T-cell (primary cell): ENCODE measurements at regions not wholly inside any gene's neighbourhood (a gene's known extent, or its start where the extent isn't known, plus 50 kb on each side); places are given as distances from the start of the nearest gene placed in this dataset.
"Not testable (repeated sequence)": the region's sequence is repeated elsewhere in the genome, so short reads cannot be mapped to it uniquely, and the experiment has no call there.

Experiments used
- ATAC-seq, 4 experiments: fragments of 200-7000 bp in 3 of 4; fragments of 150-1000 bp in 1 of 4; cut with Tn5 transposase; replicated peaks in 1 of 4; 1 replicate in 3 of 4; 2 replicates in 1 of 4; pipeline ENCODE4 v1.10.0; 2021; ENCODE audit warnings: moderate library complexity in 3 of 4, mild to moderate bottlenecking in 2 of 4, moderate number of reproducible peaks in 1 of 4
- CTCF ChIA-PET, 2 donors: fragments of 300-600 bp; sonication (Branson Sonifier 250); formaldehyde crosslinking; loops; one replicate each; lab custom pipeline; 2022; ENCODE audit warnings: antibody characterized with exemption in 2 of 2; lab: Charles Lee
- POLR2A ChIA-PET, 2 donors: fragments of 300-600 bp; sonication (Branson Sonifier 250); formaldehyde crosslinking; loops; one replicate each; lab custom pipeline; 2022; ENCODE audit warnings: antibody characterized with exemption in 2 of 2; lab: Charles Lee
- DNase-seq, 35 experiments: peaks; one replicate each; pipeline versions ENCODE4 v3.0.0 to v3.0.0-alpha.2; 2013 to 2023
- H3K27ac ChIP-seq: one replicate; pipeline ENCODE4 v1.5.1; 2013; ENCODE audit warnings: low read length
- H3K27me3 ChIP-seq, 2 experiments: replicated peaks in 1 of 2; 1 replicate in 1 of 2; 2 replicates in 1 of 2; pipeline versions ENCODE4 v1.6.1 to v1.7.0; 2013; ENCODE audit warnings: low read length in 1 of 2, mixed read lengths in 1 of 2; ENCODE audit not compliant: control insufficient read depth in 2 of 2, insufficient read depth in 2 of 2; ENCODE audit errors: extremely low read depth in 1 of 2
- H3K36me3 ChIP-seq, 2 donors: 1 replicate in 1 of 2; 2 replicates in 1 of 2; pipeline versions ENCODE4 v1.6.1 to v1.7.0; 2013; ENCODE audit warnings: low read length in 1 of 2; ENCODE audit not compliant: control insufficient read depth in 2 of 2, insufficient read depth in 1 of 2; ENCODE audit errors: extremely low read depth in 1 of 2
- H3K4me1 ChIP-seq, 2 experiments: 1 replicate in 1 of 2; 2 replicates in 1 of 2; pipeline versions ENCODE4 v1.6.1 to v1.7.0; 2013; ENCODE audit warnings: low read length in 2 of 2, mixed read lengths in 1 of 2; ENCODE audit not compliant: insufficient read depth in 2 of 2, control insufficient read depth in 1 of 2; ENCODE audit errors: extremely low read depth in 1 of 2
- H3K4me3 ChIP-seq, 2 donors: 1 replicate in 1 of 2; 2 replicates in 1 of 2; pipeline versions ENCODE4 v1.5.1 to v1.7.0; 2013; ENCODE audit warnings: mild to moderate bottlenecking in 2 of 2, low read length in 1 of 2, moderate library complexity in 1 of 2; ENCODE audit not compliant: control insufficient read depth in 1 of 2; ENCODE audit errors: extremely low read depth in 1 of 2
- H3K9me3 ChIP-seq: 2 replicates; pipeline ENCODE4 v1.7.0; 2013
- H3K27ac Mint-ChIP-seq, 2 donors: one replicate each; pipeline ENCODE4 v1.8.0; 2020 to 2021; ENCODE audit warnings: mild to moderate bottlenecking in 2 of 2, mixed read lengths in 2 of 2
- H3K27me3 Mint-ChIP-seq, 2 donors: one replicate each; pipeline ENCODE4 v1.8.0; 2021 to 2022; ENCODE audit warnings: mixed read lengths in 2 of 2
- H3K36me3 Mint-ChIP-seq: one replicate; pipeline ENCODE4 v1.8.0; 2021; ENCODE audit warnings: mixed read lengths
- H3K4me1 Mint-ChIP-seq, 3 donors: one replicate each; pipeline ENCODE4 v1.8.0; 2020 to 2022; ENCODE audit warnings: mixed read lengths in 3 of 3, mild to moderate bottlenecking in 1 of 3
- H3K4me3 Mint-ChIP-seq, 3 donors: one replicate each; pipeline ENCODE4 v1.8.0; 2020 to 2022; ENCODE audit warnings: mild to moderate bottlenecking in 3 of 3, mixed read lengths in 3 of 3, moderate library complexity in 3 of 3
- H3K9me3 Mint-ChIP-seq, 3 donors: one replicate each; pipeline ENCODE4 v1.8.0; 2020 to 2022; ENCODE audit warnings: mixed read lengths in 3 of 3
- WGBS: methylation state at CpG from one replicate; pipeline ENCODE4 v1.1.5; 2013; ENCODE audit warnings: missing lambda C conversion rate; ENCODE audit not compliant: insufficient coverage; 5-methylcytosine and 5-hydroxymethylcytosine counted together

- no peak overlapping the region for H3K27ac Mint-ChIP-seq
- H3K27me3 Mint-ChIP-seq: no peaks in the 10 kb centered on the region
- no peak for DNase-seq
- no peaks in the 10 kb centered on the region for H3K4me1 Mint-ChIP-seq
- CTCF ChIA-PET: no interaction called here
- peaks cover 2% of the 10 kb centered on the region for H3K9me3 ChIP-seq
- H3K36me3 ChIP-seq: no peaks in the 10 kb centered on the region
- H3K27me3 ChIP-seq: no peaks in the 10 kb centered on the region
- peaks cover 8% of the 10 kb centered on the region for H3K36me3 Mint-ChIP-seq
- no peak overlapping the region for H3K4me3 ChIP-seq
- 94% methylated on average over 3 of the region's 7 CpGs for WGBS
- POLR2A ChIA-PET: no interaction called here
- ATAC-seq: no peak
- H3K4me3 Mint-ChIP-seq: no peak overlapping the region
- H3K9me3 Mint-ChIP-seq: peaks cover 16 to 25% (median 19%) of the 10 kb centered on the region in 3 donors
- no peaks in the 10 kb centered on the region for H3K4me1 ChIP-seq
- H3K27ac ChIP-seq: no peak overlapping the region
These were observed 327.1 kb upstream of the RBMS1 start for GRCh38 chr2:160820691-160821090.

- peaks cover 8% of the 10 kb centered on the region for H3K36me3 Mint-ChIP-seq
- Histone ChIP-seq H3K27ac (no peak overlapping the region), H3K36me3 (no peaks in the 10 kb centered on the region), H3K9me3 (peaks cover 6% of the 10 kb centered on the region), H3K4me3 (no peak overlapping the region), H3K4me1 (no peaks in the 10 kb centered on the region), H3K27me3 (peaks cover 0 to 3% of the 10 kb centered on the region in 2 experiments)
- ChIA-PET CTCF (no interaction called here), POLR2A (no interaction called here)
- no peak overlapping the region for H3K4me3 Mint-ChIP-seq
- H3K9me3 Mint-ChIP-seq: peaks cover 19 to 34% (median 25%) of the 10 kb centered on the region in 3 donors
- H3K27ac Mint-ChIP-seq: no peak overlapping the region
- H3K4me1 Mint-ChIP-seq: no peaks in the 10 kb centered on the region
- no peak for DNase-seq
- no peaks in the 10 kb centered on the region for H3K27me3 Mint-ChIP-seq
- no peak for ATAC-seq
These were observed 328.4 kb upstream of the RBMS1 start for GRCh38 chr2:160822006-160822405.

DNA sequence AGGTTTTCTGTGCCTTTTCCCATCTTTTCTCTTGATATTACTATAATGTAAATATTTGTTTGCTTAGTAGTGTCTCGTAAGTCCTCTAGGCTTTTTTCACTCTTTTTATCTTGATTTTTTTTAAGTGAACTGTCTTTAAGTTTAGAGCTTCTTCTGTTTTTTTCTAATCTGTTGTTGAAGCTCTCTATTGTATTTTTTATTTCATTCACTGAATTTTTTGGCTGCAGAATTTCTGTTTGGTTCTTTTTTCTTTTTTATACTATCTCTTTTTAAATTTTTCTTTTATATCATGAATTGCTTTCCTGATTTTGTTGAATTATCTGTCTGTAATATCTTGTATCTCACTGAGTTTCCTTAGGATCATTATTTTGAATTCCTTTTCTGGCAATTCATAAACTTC is 331.8 kb upstream of the RBMS1 start:
- Mint-ChIP-seq H3K9me3 (peaks cover 19 to 34% (median 25%) of the 10 kb centered on the region in 3 donors), H3K4me1 (peaks cover 0 to 11% (median 0%) of the 10 kb centered on the region in 3 donors)
- CTCF ChIA-PET: no interaction called here

GRCh38 chr2:160826496-160826895 is 332.9 kb upstream of the RBMS1 start:
- DNase-seq: no peak
- no peak overlapping the region for H3K4me3 ChIP-seq
- Mint-ChIP-seq H3K27ac (no peak overlapping the region), H3K4me1 (peaks cover 0 to 11% (median 0%) of the 10 kb centered on the region in 3 donors), H3K9me3 (peaks cover 19 to 34% (median 25%) of the 10 kb centered on the region in 3 donors), H3K4me3 (no peak overlapping the region), H3K36me3 (peaks cover 8% of the 10 kb centered on the region), H3K27me3 (peaks cover 0 to 2% of the 10 kb centered on the region in 2 donors)
- ChIA-PET CTCF (no interaction called here), POLR2A (interaction anchor here in 1 of 2 donors (0.6 kb wide), 1 partner anchor 38 kb away, joined by 3 read pairs; no protein-coding TSS in a partner anchor)
- H3K27me3 ChIP-seq: peaks cover 0 to 10% of the 10 kb centered on the region in 2 experiments
- H3K4me1 ChIP-seq: no peaks in the 10 kb centered on the region
- no peak overlapping the region for H3K27ac ChIP-seq
- H3K9me3 ChIP-seq: peaks cover 4% of the 10 kb centered on the region
- no peaks in the 10 kb centered on the region for H3K36me3 ChIP-seq
- ATAC-seq: no peak

More for the DNA sequence above, 331.8 kb upstream of the RBMS1 start:
- H3K36me3 Mint-ChIP-seq: peaks cover 8% of the 10 kb centered on the region
- H3K27ac Mint-ChIP-seq: no peak overlapping the region
- no peak overlapping the region for H3K4me3 Mint-ChIP-seq
- peaks cover 0 to 2% of the 10 kb centered on the region in 2 donors for H3K27me3 Mint-ChIP-seq
- Histone ChIP-seq H3K27me3 (peaks cover 0 to 10% of the 10 kb centered on the region in 2 experiments), H3K36me3 (no peaks in the 10 kb centered on the region), H3K4me3 (no peak overlapping the region), H3K9me3 (peaks cover 6% of the 10 kb centered on the region), H3K4me1 (no peaks in the 10 kb centered on the region), H3K27ac (no peak overlapping the region)
- DNase-seq (no peak), ATAC-seq (no peak)
- POLR2A ChIA-PET: interaction anchor here in 1 of 2 donors (0.7 kb wide), 1 partner anchor 41 kb away, joined by 3 read pairs; no protein-coding TSS in a partner anchor
- WGBS: no CpG with 5 or more reads among the region's 1 CpG

- no CpG with 5 or more reads among the region's 3 CpGs for WGBS
- peaks cover 0 to 11% (median 0%) of the 10 kb centered on the region in 3 donors for H3K4me1 Mint-ChIP-seq
- Histone ChIP-seq H3K27ac (no peak overlapping the region), H3K4me1 (no peaks in the 10 kb centered on the region), H3K4me3 (no peak overlapping the region), H3K27me3 (peaks cover 0 to 10% of the 10 kb centered on the region in 2 experiments), H3K9me3 (peaks cover 3% of the 10 kb centered on the region), H3K36me3 (no peaks in the 10 kb centered on the region)
- H3K4me3 Mint-ChIP-seq: no peak overlapping the region
- H3K27me3 Mint-ChIP-seq: peaks cover 0 to 2% of the 10 kb centered on the region in 2 donors
- H3K9me3 Mint-ChIP-seq: peaks cover 11 to 29% (median 25%) of the 10 kb centered on the region in 3 donors
- CTCF ChIA-PET: no interaction called here
- POLR2A ChIA-PET: interaction anchor here in 1 of 2 donors (0.6 to 0.7 kb wide), 2 partner anchors 117 to 1154 kb away, joined by 3 to 6 read pairs; no protein-coding TSS in a partner anchor
- DNase-seq (no peak), ATAC-seq (no peak)
- peaks cover 8% of the 10 kb centered on the region for H3K36me3 Mint-ChIP-seq
- no peak overlapping the region for H3K27ac Mint-ChIP-seq
These were observed 332.2 kb upstream of the TANK start for GRCh38 chr2:160828076-160828475.

GRCh38 chr2:160832381-160832780 is 327.8 kb upstream of the TANK start:
- H3K27me3 ChIP-seq, H3K27ac ChIP-seq, H3K36me3 ChIP-seq, H3K9me3 Mint-ChIP-seq, H3K4me3 ChIP-seq, H3K4me1 ChIP-seq, H3K9me3 ChIP-seq, H3K36me3 Mint-ChIP-seq, DNase-seq, H3K27ac Mint-ChIP-seq, ATAC-seq, H3K4me3 Mint-ChIP-seq, POLR2A ChIA-PET, CTCF ChIA-PET, H3K27me3 Mint-ChIP-seq: not testable (repeated sequence)
- no CpG with 5 or more reads among the region's 5 CpGs for WGBS
- H3K4me1 Mint-ChIP-seq: peaks cover 0 to 11% (median 0%) of the 10 kb centered on the region in 3 donors
